Liver (tissue), 8 donors: ENCODE measurements at regions not wholly inside any gene's neighbourhood (a gene's known extent, or its start where the extent isn't known, plus 50 kb on each side); places are given as distances from the start of the nearest gene placed in this dataset.

Experiments used
- DNase-seq: peaks from one replicate; pipeline ENCODE4 v3.0.0-alpha.2; 2017; ENCODE audit warnings: low spot score
- H3K27ac ChIP-seq, 2 donors: one replicate each; pipeline ENCODE4 v1.7.0; 2013; ENCODE audit warnings: inconsistent platforms in 2 of 2, low read length in 2 of 2, control low read depth in 1 of 2, low read depth in 1 of 2, mild to moderate bottlenecking in 1 of 2
- H3K27me3 ChIP-seq, 4 donors: one replicate each; pipeline versions ENCODE4 v1.6.1 to v1.7.0; 2013; ENCODE audit warnings: low read length in 3 of 4, inconsistent platforms in 1 of 4, mild to moderate bottlenecking in 1 of 4, moderate library complexity in 1 of 4; ENCODE audit not compliant: control insufficient read depth in 4 of 4, insufficient read depth in 4 of 4
- H3K36me3 ChIP-seq, 4 donors: one replicate each; pipeline versions ENCODE4 v1.6.1 to v1.7.0; 2013; ENCODE audit warnings: low read length in 3 of 4, mild to moderate bottlenecking in 3 of 4, low read depth in 1 of 4, moderate library complexity in 1 of 4; ENCODE audit not compliant: control insufficient read depth in 4 of 4, insufficient read depth in 3 of 4
- H3K4me1 ChIP-seq, 4 donors: one replicate each; pipeline versions ENCODE4 v1.6.1 to v1.7.0; 2013; ENCODE audit warnings: low read length in 3 of 4, mild to moderate bottlenecking in 3 of 4, moderate library complexity in 1 of 4; ENCODE audit not compliant: control insufficient read depth in 4 of 4, insufficient read depth in 4 of 4
- H3K4me3 ChIP-seq, 3 donors: one replicate each; pipeline versions ENCODE4 v1.6.1 to v1.7.0; 2013; ENCODE audit warnings: low read length in 3 of 3, control low read depth in 1 of 3, low read depth in 1 of 3, mild to moderate bottlenecking in 1 of 3
- H3K9ac ChIP-seq, 2 donors: one replicate each; pipeline ENCODE4 v1.7.0; 2013; ENCODE audit warnings: low read length in 2 of 2, mild to moderate bottlenecking in 2 of 2, moderate library complexity in 2 of 2, control low read depth in 1 of 2, low read depth in 1 of 2
- H3K9me3 ChIP-seq, 4 donors: one replicate each; pipeline versions ENCODE4 v1.6.1 to v1.7.0; 2013; ENCODE audit warnings: low read length in 3 of 4; ENCODE audit not compliant: control insufficient read depth in 4 of 4
- EGR1 ChIP-seq, 2 donors: IDR thresholded peaks; 2 replicates each; pipeline ENCODE4 v1.6.1; 2016 to 2018; ENCODE audit warnings: antibody characterized with exemption in 2 of 2, low read depth in 2 of 2
- FOXA1 ChIP-seq: IDR thresholded peaks from 2 replicates; pipeline ENCODE4 v1.6.1; 2016; ENCODE audit warnings: antibody characterized with exemption
- GABPA ChIP-seq, 2 donors: IDR thresholded peaks in 1 of 2; conservative IDR thresholded peaks in 1 of 2; 2 replicates each; pipeline ENCODE4 v1.6.1; 2016; ENCODE audit warnings: antibody characterized with exemption in 2 of 2, mild to moderate bottlenecking in 1 of 2, moderate library complexity in 1 of 2
- HNF4G ChIP-seq: IDR thresholded peaks from 2 replicates; pipeline ENCODE4 v1.6.1; 2016; ENCODE audit warnings: antibody characterized with exemption
- JUND ChIP-seq, 2 donors: IDR thresholded peaks; 2 replicates each; pipeline ENCODE4 v1.6.1; 2016; ENCODE audit warnings: antibody characterized with exemption in 2 of 2
- NR2F2 ChIP-seq: IDR thresholded peaks from 2 replicates; pipeline ENCODE4 v1.6.1; 2016; ENCODE audit warnings: antibody characterized with exemption
- RAD21 ChIP-seq, 2 donors: IDR thresholded peaks; 2 replicates each; pipeline ENCODE4 v1.6.1; 2016; ENCODE audit warnings: antibody characterized with exemption in 2 of 2, mild to moderate bottlenecking in 2 of 2
- RXRA ChIP-seq, 2 donors: IDR thresholded peaks; 2 replicates each; pipeline ENCODE4 v1.6.1; 2017 to 2018; ENCODE audit warnings: antibody characterized with exemption in 2 of 2, mild to moderate bottlenecking in 1 of 2
- SP1 ChIP-seq: IDR thresholded peaks from 2 replicates; pipeline ENCODE4 v1.6.1; 2018; ENCODE audit warnings: antibody characterized with exemption, mild to moderate bottlenecking
- YY1 ChIP-seq: IDR thresholded peaks from 2 replicates; pipeline ENCODE4 v1.6.1; 2016; ENCODE audit warnings: antibody characterized with exemption, mild to moderate bottlenecking
- WGBS: extraction: QIAGEN DNeasy Blood & Tissue Kit; methylation state at CpG from one replicate; pipeline ENCODE4 v1.1.7; 2013; 5-methylcytosine and 5-hydroxymethylcytosine counted together
- TF ChIP-seq, protein P1 (sequence below): IDR thresholded peaks from 2 replicates; pipeline ENCODE4 v1.6.1; 2016; ENCODE audit warnings: antibody characterized with exemption, mild to moderate bottlenecking
- TF ChIP-seq, protein P2 (sequence below): IDR thresholded peaks from 2 replicates; pipeline ENCODE4 v1.6.1; 2016; ENCODE audit warnings: antibody characterized with exemption
- TF ChIP-seq, protein P3 (sequence below): IDR thresholded peaks from 2 replicates; pipeline ENCODE4 v1.6.1; 2016; ENCODE audit warnings: antibody characterized with exemption
- TF ChIP-seq, protein P4 (sequence below): IDR thresholded peaks from 2 replicates; pipeline ENCODE4 v1.6.1; 2016; ENCODE audit warnings: antibody characterized with exemption
- TF ChIP-seq, protein P5 (sequence below): fragments of 150-350 bp; IDR thresholded peaks from 2 replicates; pipeline ENCODE4 v1.5.1; 2017; ENCODE audit warnings: improper control_type of control experiment, low read depth, low read length; ENCODE audit not compliant: missing input control
- donor health status: healthy.
- donor health status: healthy.
- donor health status: healthy.
- donor health status: healthy.
- donor health status: healthy.

DNA sequence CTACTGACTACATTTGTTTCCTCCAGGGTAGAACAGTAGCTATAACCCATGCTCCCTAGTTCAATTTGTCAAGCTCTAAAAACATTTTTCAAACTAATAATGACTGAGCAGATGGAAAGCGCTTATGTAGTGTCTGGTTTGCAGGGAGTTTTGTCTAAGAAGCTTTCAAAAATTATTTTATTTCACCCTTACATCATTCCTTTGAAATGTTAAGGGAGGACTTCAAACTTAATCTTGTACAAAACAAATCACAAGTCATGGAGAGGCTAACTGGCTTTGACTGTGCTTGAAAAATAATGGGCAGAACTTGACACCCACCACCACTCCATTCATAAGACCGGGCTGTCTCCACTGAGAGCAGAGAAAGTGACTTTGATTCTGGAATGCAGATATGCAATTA, 153.4 kb upstream of the QRFPR start:
- H3K36me3 ChIP-seq = no peaks in the 10 kb centered on the region
- no peak overlapping the region for H3K4me3 ChIP-seq
- H3K27me3 ChIP-seq = no peaks in the 10 kb centered on the region
- H3K9ac ChIP-seq = no peak overlapping the region
- no peaks in the 10 kb centered on the region for H3K4me1 ChIP-seq
- H3K9me3 ChIP-seq = no peaks in the 10 kb centered on the region
- no peak for DNase-seq
- 85% methylated on average over 2 of the region's 2 CpGs for WGBS
- TF ChIP-seq FOXA1 = no peak
- no peak overlapping the region for H3K27ac ChIP-seq

- H3K27me3 ChIP-seq = peaks cover 0 to 3% (median under 1%) of the 10 kb centered on the region in 4 donors
- whole genome bisulfite sequencing = 88% methylated on average over 3 of the region's 3 CpGs
These were observed 145.7 kb upstream of the QRFPR start for GRCh38 chr4:121526509-121526908.

More at GRCh38 chr4:121526509-121526908, 145.7 kb upstream of the QRFPR start:
- TF ChIP-seq, protein P1, sequence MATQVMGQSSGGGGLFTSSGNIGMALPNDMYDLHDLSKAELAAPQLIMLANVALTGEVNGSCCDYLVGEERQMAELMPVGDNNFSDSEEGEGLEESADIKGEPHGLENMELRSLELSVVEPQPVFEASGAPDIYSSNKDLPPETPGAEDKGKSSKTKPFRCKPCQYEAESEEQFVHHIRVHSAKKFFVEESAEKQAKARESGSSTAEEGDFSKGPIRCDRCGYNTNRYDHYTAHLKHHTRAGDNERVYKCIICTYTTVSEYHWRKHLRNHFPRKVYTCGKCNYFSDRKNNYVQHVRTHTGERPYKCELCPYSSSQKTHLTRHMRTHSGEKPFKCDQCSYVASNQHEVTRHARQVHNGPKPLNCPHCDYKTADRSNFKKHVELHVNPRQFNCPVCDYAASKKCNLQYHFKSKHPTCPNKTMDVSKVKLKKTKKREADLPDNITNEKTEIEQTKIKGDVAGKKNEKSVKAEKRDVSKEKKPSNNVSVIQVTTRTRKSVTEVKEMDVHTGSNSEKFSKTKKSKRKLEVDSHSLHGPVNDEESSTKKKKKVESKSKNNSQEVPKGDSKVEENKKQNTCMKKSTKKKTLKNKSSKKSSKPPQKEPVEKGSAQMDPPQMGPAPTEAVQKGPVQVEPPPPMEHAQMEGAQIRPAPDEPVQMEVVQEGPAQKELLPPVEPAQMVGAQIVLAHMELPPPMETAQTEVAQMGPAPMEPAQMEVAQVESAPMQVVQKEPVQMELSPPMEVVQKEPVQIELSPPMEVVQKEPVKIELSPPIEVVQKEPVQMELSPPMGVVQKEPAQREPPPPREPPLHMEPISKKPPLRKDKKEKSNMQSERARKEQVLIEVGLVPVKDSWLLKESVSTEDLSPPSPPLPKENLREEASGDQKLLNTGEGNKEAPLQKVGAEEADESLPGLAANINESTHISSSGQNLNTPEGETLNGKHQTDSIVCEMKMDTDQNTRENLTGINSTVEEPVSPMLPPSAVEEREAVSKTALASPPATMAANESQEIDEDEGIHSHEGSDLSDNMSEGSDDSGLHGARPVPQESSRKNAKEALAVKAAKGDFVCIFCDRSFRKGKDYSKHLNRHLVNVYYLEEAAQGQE = no peak
- TF ChIP-seq, protein P2, sequence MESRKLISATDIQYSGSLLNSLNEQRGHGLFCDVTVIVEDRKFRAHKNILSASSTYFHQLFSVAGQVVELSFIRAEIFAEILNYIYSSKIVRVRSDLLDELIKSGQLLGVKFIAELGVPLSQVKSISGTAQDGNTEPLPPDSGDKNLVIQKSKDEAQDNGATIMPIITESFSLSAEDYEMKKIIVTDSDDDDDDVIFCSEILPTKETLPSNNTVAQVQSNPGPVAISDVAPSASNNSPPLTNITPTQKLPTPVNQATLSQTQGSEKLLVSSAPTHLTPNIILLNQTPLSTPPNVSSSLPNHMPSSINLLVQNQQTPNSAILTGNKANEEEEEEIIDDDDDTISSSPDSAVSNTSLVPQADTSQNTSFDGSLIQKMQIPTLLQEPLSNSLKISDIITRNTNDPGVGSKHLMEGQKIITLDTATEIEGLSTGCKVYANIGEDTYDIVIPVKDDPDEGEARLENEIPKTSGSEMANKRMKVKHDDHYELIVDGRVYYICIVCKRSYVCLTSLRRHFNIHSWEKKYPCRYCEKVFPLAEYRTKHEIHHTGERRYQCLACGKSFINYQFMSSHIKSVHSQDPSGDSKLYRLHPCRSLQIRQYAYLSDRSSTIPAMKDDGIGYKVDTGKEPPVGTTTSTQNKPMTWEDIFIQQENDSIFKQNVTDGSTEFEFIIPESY = no peak
- no peak for TF ChIP-seq RAD21 (IDR thresholded peaks at IDR 0.05)
- no peak for TF ChIP-seq GABPA (IDR thresholded peaks at IDR 0.05 in 1 of 2, conservative IDR thresholded peaks at IDR 0.05 in 1 of 2)
- no peak for TF ChIP-seq RXRA (IDR thresholded peaks at IDR 0.05)
- TF ChIP-seq, protein P3, sequence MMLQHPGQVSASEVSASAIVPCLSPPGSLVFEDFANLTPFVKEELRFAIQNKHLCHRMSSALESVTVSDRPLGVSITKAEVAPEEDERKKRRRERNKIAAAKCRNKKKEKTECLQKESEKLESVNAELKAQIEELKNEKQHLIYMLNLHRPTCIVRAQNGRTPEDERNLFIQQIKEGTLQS = no peak
- no peak for TF ChIP-seq EGR1 (IDR thresholded peaks at IDR 0.05; ENCODE audit: low read depth in 2 of 2)
- no peak for TF ChIP-seq YY1
- TF ChIP-seq HNF4G = no peak
- TF ChIP-seq, protein P4, sequence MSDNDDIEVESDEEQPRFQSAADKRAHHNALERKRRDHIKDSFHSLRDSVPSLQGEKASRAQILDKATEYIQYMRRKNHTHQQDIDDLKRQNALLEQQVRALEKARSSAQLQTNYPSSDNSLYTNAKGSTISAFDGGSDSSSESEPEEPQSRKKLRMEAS = no peak
- TF ChIP-seq FOXA1 = no peak
- TF ChIP-seq SP1 = no peak
- TF ChIP-seq, protein P5, sequence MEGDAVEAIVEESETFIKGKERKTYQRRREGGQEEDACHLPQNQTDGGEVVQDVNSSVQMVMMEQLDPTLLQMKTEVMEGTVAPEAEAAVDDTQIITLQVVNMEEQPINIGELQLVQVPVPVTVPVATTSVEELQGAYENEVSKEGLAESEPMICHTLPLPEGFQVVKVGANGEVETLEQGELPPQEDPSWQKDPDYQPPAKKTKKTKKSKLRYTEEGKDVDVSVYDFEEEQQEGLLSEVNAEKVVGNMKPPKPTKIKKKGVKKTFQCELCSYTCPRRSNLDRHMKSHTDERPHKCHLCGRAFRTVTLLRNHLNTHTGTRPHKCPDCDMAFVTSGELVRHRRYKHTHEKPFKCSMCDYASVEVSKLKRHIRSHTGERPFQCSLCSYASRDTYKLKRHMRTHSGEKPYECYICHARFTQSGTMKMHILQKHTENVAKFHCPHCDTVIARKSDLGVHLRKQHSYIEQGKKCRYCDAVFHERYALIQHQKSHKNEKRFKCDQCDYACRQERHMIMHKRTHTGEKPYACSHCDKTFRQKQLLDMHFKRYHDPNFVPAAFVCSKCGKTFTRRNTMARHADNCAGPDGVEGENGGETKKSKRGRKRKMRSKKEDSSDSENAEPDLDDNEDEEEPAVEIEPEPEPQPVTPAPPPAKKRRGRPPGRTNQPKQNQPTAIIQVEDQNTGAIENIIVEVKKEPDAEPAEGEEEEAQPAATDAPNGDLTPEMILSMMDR = no peak
- TF ChIP-seq JUND (IDR thresholded peaks at IDR 0.05) = no peak
- no peak for TF ChIP-seq NR2F2
- Histone ChIP-seq H3K27ac (no peak overlapping the region), H3K9me3 (no peaks in the 10 kb centered on the region), H3K4me3 (no peak overlapping the region), H3K4me1 (no peaks in the 10 kb centered on the region), H3K36me3 (no peaks in the 10 kb centered on the region), H3K9ac (no peak overlapping the region)
- no peak for DNase-seq
